Activated T-cell treated with anti-CD3 and anti-CD28 coated beads, Interleukin-2, amount 50 U/mL, for 72 hours (primary cell): ENCODE measurements at regions not wholly inside any gene's neighbourhood (a gene's known extent, or its start where the extent isn't known, plus 50 kb on each side); places are given as distances from the start of the nearest gene placed in this dataset.

Experiments
- ATAC-seq, 2 donors: fragments of 150-1000 bp; cut with Tn5 transposase; replicated peaks in 1 of 2; 2 replicates each; pipeline ENCODE4 v1.10.0; 2021; ENCODE audit warnings: moderate library complexity in 2 of 2, mild to moderate bottlenecking in 1 of 2
- DNase-seq, 2 donors: peaks; one replicate each; pipeline ENCODE4 v3.0.0; 2021 to 2022; ENCODE audit warnings: mixed read lengths in 1 of 2
- H3K27ac Mint-ChIP-seq: one replicate; pipeline ENCODE4 v1.8.0; 2022; ENCODE audit warnings: mild to moderate bottlenecking, moderate library complexity, mixed read lengths
- H3K27me3 Mint-ChIP-seq: one replicate; pipeline ENCODE4 v1.8.0; 2022; ENCODE audit warnings: low read depth, mixed read lengths
- H3K36me3 Mint-ChIP-seq, 2 donors: one replicate each; pipeline ENCODE4 v1.8.0; 2022; ENCODE audit warnings: mixed read lengths in 2 of 2, mild to moderate bottlenecking in 1 of 2; ENCODE audit not compliant: insufficient read depth in 2 of 2
- H3K4me1 Mint-ChIP-seq: one replicate; pipeline ENCODE4 v1.8.0; 2022; ENCODE audit warnings: low read depth, mixed read lengths
- H3K4me3 Mint-ChIP-seq, 2 donors: one replicate each; pipeline ENCODE4 v1.8.0; 2022; ENCODE audit warnings: mild to moderate bottlenecking in 2 of 2, mixed read lengths in 2 of 2, moderate library complexity in 2 of 2
- H3K9me3 Mint-ChIP-seq, 2 donors: one replicate each; pipeline ENCODE4 v1.8.0; 2022; ENCODE audit warnings: mixed read lengths in 2 of 2

DNA sequence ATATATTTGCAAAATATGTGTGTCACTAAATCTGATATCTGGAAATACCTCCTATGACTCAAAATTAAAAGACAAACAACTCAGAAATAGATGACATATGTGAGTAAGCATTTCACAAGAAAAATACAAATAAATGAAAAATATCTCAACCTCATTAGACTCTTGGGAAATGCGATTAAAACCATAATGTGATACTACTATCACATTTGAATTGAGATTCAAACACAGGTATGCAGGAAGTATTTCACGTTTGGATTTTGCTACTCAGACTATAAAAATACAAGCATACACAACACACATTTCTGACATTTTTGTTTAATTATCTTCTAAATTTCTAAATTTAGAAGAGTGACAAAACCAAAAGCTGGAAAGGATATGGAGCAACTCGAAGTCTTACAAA, 811.9 kb upstream of the LRRC4C start:
- no peaks in the 10 kb centered on the region for H3K4me1 Mint-ChIP-seq
- ATAC-seq (no peak), DNase-seq (no peak)
- peaks cover 7 to 11% of the 10 kb centered on the region in 2 donors for H3K9me3 Mint-ChIP-seq
- no peaks in the 10 kb centered on the region for H3K27me3 Mint-ChIP-seq
- no peak overlapping the region for H3K4me3 Mint-ChIP-seq
- H3K27ac Mint-ChIP-seq: no peak overlapping the region
- H3K36me3 Mint-ChIP-seq: peaks cover 0 to 2% of the 10 kb centered on the region in 2 donors

DNA sequence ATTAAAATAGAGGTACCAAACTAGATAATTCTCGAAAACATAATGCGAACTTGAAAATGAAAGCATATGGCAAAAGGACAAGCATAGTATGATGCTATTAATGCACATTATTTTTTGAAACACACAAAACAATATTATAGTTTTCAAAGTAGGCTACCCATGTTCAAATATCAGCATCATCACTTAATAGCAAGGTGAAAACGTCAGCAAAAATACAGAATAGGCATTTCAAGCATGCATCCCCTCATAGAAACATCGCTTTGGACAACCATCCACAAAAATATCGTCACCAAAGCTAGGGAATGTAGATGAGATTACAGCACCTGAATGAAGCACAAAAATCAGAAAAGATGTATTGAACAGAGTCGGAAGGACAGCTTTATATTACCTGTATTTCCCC, 814.5 kb upstream of the LRRC4C start:
- Mint-ChIP-seq H3K27me3 (no peaks in the 10 kb centered on the region), H3K27ac (no peak overlapping the region), H3K4me1 (no peaks in the 10 kb centered on the region), H3K4me3 (no peak overlapping the region), H3K36me3 (peaks cover 0 to 3% of the 10 kb centered on the region in 2 donors), H3K9me3 (peaks cover 11 to 13% of the 10 kb centered on the region in 2 donors)
- ATAC-seq (no peak), DNase-seq (no peak)

DNA sequence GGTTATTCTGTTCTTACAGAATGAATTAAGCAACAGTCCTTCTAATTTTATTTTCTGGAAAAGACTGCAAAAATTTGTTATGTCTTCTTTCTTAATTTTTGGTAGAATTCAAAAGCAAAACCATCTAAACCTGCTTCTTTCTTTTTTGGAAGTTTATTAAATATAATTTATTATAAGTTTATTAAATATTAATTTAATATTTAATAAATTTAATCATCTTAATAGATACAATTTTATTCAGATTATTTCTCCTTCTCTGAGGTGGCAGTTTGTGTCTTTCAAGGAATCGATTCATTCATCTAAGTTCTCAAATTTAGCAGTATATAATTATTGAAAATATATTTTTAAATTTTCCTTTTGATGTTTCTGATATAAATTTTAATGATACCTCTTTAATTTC, 837.5 kb upstream of the LRRC4C start:
- H3K9me3 Mint-ChIP-seq: peaks cover 6 to 11% of the 10 kb centered on the region in 2 donors
- DNase-seq (no peak), ATAC-seq (no peak)
- H3K4me3 Mint-ChIP-seq: no peak overlapping the region
- no peaks in the 10 kb centered on the region for H3K36me3 Mint-ChIP-seq
- H3K27ac Mint-ChIP-seq: no peak overlapping the region
- H3K27me3 Mint-ChIP-seq: no peaks in the 10 kb centered on the region
- no peaks in the 10 kb centered on the region for H3K4me1 Mint-ChIP-seq

DNA sequence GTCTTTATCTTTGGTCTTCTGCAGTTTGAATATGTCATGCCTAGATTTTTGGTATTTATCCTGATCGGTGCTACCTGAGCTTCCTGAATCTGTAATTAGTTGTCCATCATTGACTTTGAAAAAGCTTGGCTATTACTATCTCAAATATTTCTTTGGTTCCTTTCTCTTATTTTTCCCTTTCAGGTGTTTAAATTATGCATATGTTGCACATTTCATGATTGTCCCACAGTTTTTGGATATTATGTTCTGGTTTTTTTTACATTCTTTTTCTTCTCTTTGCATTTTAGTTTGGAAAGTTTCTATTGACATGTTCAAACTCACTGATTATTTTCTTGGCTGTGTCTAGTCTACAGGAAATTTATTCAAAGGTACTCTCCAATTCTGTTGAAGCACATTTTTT, 840.3 kb upstream of the LRRC4C start:
- Mint-ChIP-seq H3K4me3 (no peak overlapping the region), H3K27me3 (no peaks in the 10 kb centered on the region), H3K4me1 (no peaks in the 10 kb centered on the region), H3K9me3 (peaks cover 5 to 10% of the 10 kb centered on the region in 2 donors), H3K27ac (no peak overlapping the region), H3K36me3 (no peaks in the 10 kb centered on the region)
- no peak for ATAC-seq
- DNase-seq: no peak

DNA sequence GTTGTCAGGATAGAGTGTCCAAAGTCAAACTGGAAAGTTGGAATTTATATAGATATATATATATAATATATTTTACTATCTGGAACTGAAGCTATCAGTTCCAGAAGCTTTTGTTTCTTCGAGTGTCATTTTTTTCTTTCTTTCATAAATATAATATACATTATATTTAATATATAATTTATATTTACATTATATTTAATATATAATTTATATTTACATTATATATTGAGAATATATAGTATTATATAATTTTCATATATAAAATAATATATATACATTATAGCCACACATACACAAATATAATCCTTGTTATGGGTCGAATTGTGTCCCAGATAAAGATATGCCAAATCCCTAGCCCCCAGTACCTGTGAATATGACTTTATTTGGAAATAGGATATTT, 842.3 kb upstream of the LRRC4C start:
- Mint-ChIP-seq H3K27me3 (no peaks in the 10 kb centered on the region), H3K9me3 (peaks cover 1 to 8% of the 10 kb centered on the region in 2 donors), H3K4me3 (no peak overlapping the region), H3K36me3 (no peaks in the 10 kb centered on the region), H3K27ac (no peak overlapping the region), H3K4me1 (no peaks in the 10 kb centered on the region)
- DNase-seq (no peak), ATAC-seq (no peak)

DNA sequence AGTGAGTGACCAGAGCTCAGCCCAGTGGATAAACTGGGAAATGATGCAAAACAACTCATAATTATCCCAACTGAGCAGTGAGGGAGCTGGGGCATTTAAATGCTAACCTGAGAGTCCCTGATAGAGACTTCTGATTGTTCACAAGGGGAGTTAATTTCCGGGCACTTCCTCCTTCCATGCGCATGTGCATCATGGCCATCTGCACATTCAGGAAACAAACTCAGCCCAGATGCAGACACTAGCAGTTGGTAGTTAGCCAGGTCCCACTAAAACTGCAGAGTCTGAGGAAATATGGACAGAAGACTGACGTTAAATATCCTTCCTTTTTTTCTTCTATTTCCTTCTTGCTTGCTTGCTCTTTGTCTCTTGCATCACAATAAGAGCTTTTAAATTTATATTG, 852.1 kb upstream of the LRRC4C start:
- H3K27me3 Mint-ChIP-seq: no peaks in the 10 kb centered on the region
- DNase-seq: no peak
- no peak for ATAC-seq
- no peak overlapping the region for H3K4me3 Mint-ChIP-seq
- no peaks in the 10 kb centered on the region for H3K4me1 Mint-ChIP-seq
- H3K27ac Mint-ChIP-seq: no peak overlapping the region
- H3K9me3 Mint-ChIP-seq: peaks cover 12 to 17% of the 10 kb centered on the region in 2 donors
- H3K36me3 Mint-ChIP-seq: no peaks in the 10 kb centered on the region

DNA sequence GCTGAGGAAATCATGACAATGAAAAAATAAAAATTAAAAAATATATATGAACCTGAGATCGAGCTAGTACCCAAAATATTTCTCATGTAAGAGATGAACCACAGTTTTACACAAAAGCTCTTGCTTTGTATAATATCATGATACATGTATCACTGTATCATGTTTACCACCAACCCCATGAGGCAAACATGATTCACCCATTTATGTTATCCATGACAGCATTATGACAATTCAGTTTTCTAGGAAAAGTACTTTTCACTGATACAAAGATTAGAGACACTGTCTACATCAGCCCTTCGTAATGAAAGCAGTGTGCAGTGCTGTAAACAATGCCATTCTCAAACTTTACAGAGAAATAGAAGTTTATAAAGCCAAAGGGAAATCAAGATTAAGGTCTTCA, 852.5 kb upstream of the LRRC4C start:
- H3K27ac Mint-ChIP-seq: no peak overlapping the region
- H3K36me3 Mint-ChIP-seq: no peaks in the 10 kb centered on the region
- peaks cover 12 to 17% of the 10 kb centered on the region in 2 donors for H3K9me3 Mint-ChIP-seq
- ATAC-seq (no peak), DNase-seq (no peak)
- H3K27me3 Mint-ChIP-seq: no peaks in the 10 kb centered on the region
- no peaks in the 10 kb centered on the region for H3K4me1 Mint-ChIP-seq
- no peak overlapping the region for H3K4me3 Mint-ChIP-seq

DNA sequence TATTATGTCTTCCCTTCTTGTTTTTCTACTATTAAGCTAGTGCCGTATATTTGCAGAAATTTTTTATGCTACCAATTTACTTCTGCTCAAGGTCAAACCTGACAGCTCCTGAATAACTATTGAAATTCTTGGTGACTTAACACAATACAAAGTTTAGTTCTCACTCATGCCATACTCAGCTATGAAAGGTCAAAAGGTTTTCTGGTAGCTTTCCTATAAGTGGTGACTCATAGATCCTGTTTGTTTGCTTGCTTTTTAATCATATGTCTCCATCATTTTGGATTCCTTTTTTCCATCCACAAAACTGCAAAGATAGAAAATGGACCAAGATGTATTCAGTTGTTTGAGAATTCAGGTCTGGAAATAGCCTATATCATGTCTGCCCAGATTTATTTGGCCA, 855.8 kb upstream of the LRRC4C start:
- H3K4me3 Mint-ChIP-seq: no peak overlapping the region
- H3K27ac Mint-ChIP-seq: no peak overlapping the region
- H3K36me3 Mint-ChIP-seq: no peaks in the 10 kb centered on the region

DNA sequence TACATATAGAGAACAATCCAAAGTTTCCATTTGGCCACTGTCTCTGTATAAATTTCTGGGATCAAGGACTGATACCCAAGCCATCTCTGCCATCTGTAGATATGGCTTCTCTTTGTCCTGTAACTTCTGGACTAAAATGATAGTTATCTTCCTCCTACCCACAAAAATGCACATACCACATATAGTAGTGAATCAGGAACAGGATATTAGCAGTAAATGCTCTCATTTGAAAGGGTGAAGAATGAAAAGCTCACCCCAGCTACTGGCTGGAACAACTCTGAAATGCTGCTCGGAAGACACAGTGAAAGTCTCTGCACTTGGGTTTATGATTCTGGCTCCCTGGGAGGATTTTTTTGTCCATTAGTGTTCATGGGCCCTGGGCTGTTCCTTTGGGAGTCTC, 856.4 kb upstream of the LRRC4C start:
- DNase-seq (no peak), ATAC-seq (no peak)
- H3K27me3 Mint-ChIP-seq: no peaks in the 10 kb centered on the region
- H3K4me3 Mint-ChIP-seq: no peak overlapping the region
- peaks cover 4 to 6% of the 10 kb centered on the region in 2 donors for H3K9me3 Mint-ChIP-seq
- H3K4me1 Mint-ChIP-seq: no peaks in the 10 kb centered on the region
- no peaks in the 10 kb centered on the region for H3K36me3 Mint-ChIP-seq
- no peak overlapping the region for H3K27ac Mint-ChIP-seq

More for the DNA sequence above, 855.8 kb upstream of the LRRC4C start:
- no peaks in the 10 kb centered on the region for H3K4me1 Mint-ChIP-seq
- ATAC-seq (no peak), DNase-seq (no peak)
- no peaks in the 10 kb centered on the region for H3K27me3 Mint-ChIP-seq
- H3K9me3 Mint-ChIP-seq: peaks cover 6% of the 10 kb centered on the region in 2 donors

DNA sequence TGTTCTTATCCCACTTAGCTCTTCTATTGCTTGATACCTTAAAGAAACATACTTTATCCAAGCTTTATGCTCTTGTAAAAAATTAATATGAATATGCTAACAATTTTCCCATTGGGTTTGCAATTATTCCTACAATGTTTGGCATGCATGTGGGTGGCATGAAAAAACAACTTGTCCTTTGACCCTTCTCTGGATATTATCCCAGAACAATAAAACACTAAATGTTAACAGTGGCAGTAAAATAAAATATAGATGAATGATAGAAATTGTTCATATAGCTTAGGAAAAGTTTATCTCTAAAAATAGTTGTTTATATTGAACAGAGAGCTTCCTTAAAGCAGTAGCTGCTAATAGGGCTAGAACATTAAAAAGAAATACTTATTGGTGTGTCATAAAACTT, 860.5 kb upstream of the LRRC4C start:
- Mint-ChIP-seq H3K9me3 (peaks cover 3 to 6% of the 10 kb centered on the region in 2 donors), H3K36me3 (no peaks in the 10 kb centered on the region), H3K4me1 (no peaks in the 10 kb centered on the region), H3K27me3 (no peaks in the 10 kb centered on the region), H3K4me3 (no peak overlapping the region), H3K27ac (no peak overlapping the region)
- DNase-seq (no peak), ATAC-seq (no peak)

DNA sequence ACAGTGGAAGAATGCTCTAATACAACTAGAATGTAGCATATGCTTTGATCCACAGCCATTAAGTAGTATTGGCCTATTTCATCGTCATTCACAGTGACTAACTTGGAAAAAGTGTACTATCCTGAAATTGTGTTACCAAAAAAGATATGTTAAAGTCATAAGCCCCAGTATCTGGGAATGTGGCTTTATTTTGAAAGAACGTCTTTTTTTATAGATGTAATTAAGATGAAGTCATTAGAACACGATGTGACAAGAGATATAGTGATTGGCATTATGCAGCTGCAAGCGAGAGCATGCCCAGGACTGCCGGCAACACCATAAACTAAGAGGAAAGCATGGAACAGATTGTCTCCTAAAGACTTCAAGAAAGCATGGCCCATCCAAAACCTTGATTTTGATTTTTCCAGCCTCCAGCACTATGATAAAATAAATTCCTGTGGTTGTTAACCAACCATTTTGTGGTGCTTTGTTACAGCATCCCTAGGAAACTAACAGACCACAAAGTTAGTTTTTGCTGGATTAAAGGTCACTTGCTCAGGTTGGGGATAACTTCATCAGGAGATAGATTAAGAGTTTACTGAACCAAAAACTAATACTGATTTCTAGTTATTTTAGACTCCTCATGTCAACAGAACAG, 870.6 kb upstream of the LRRC4C start:
- peaks cover 6 to 18% of the 10 kb centered on the region in 2 donors for H3K9me3 Mint-ChIP-seq
- H3K27ac Mint-ChIP-seq: no peak overlapping the region
- H3K4me1 Mint-ChIP-seq: no peaks in the 10 kb centered on the region
- H3K4me3 Mint-ChIP-seq: no peak overlapping the region
- peaks cover 0 to 3% of the 10 kb centered on the region in 2 donors for H3K36me3 Mint-ChIP-seq
- no peak for DNase-seq
- ATAC-seq: no peak
- no peaks in the 10 kb centered on the region for H3K27me3 Mint-ChIP-seq

DNA sequence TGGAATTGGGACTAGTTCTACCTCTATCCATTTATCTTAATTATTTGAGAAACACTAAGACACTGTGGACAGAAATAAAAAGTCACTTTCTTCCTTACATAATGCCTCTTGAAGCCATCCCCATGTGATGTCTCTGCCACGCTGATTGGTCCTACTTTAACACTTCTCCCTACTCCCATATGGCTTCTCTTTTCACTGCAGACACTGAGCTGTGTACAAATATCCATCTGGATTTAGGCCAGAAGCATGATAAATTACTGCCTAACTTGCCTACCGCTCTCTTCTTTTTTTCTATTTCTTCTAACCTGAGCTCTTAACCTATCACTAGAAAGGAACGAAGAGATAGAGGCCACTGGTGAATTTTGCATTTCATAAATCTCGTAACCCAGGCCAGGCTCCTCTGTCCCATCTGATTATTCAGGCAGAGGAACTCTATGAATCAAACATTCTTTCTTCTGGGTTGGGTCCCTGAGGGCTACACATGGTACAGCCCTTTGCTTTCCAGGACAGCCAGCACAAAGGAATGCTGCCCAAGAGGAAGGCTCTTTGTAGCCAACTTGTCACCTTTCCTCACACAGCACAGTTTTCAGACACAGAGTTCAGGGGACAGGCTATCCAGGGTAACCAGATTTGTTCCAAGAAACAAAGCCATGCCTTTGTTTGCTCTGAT, 878.5 kb upstream of the LRRC4C start:
- Mint-ChIP-seq H3K9me3 (peaks cover 8 to 14% of the 10 kb centered on the region in 2 donors), H3K4me3 (no peak overlapping the region), H3K4me1 (no peaks in the 10 kb centered on the region), H3K27me3 (no peaks in the 10 kb centered on the region), H3K27ac (no peak overlapping the region), H3K36me3 (peaks cover 2 to 6% of the 10 kb centered on the region in 2 donors)
- DNase-seq: no peak
- no peak for ATAC-seq

DNA sequence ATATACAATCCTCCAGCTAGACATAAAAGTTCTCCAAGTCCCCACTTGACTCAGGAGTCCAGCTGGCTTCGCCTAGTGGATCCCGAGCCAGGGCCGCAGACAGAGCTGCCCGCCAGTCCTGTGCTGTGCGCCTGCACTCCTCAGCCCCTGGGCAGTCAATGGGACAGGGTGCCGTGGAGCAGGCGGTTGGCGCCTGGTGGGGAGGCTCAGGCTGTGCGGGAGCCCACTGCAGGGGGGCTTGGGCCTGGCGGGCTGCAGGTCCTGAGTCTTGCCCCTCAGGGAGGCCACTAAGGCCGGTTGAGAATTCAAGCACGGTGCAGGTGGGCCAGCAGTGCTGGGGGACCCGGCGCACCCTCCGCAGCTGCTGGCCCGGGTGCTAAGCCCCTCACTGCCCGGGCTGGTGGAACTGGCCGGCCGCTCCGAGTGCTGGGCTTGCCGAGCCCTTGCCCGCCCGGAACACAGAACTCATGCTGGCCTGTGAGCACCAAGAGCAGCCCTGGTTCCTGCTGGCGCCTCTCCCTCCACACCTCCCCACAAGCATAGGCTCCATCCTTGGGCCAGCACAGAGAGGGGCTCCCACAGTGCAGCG, 884.8 kb upstream of the LRRC4C start:
- peaks cover 0 to 2% of the 10 kb centered on the region in 2 donors for H3K36me3 Mint-ChIP-seq
- no peak overlapping the region for H3K27ac Mint-ChIP-seq
- peaks cover 3% of the 10 kb centered on the region in 2 donors for H3K9me3 Mint-ChIP-seq
- ATAC-seq (no peak), DNase-seq (no peak)
- no peak overlapping the region for H3K4me3 Mint-ChIP-seq
- no peaks in the 10 kb centered on the region for H3K4me1 Mint-ChIP-seq
- no peaks in the 10 kb centered on the region for H3K27me3 Mint-ChIP-seq
